NB4 (cell line): ENCODE measurements at regions not wholly inside any gene's neighbourhood (a gene's known extent, or its start where the extent isn't known, plus 50 kb on each side); places are given as distances from the start of the nearest gene placed in this dataset.

ENCODE experiments used
- CTCF ChIP-seq: IDR thresholded peaks from one replicate; pipeline ENCODE4 v1.5.1; 2012; ENCODE audit warnings: low read depth, low read length
- POLR2A ChIP-seq: IDR thresholded peaks from 2 replicates; pipeline ENCODE4 v1.6.1; 2011; ENCODE audit warnings: mild to moderate bottlenecking; ENCODE audit not compliant: insufficient read length; ENCODE audit errors: extremely low read depth

- no peak for TF ChIP-seq POLR2A
- TF ChIP-seq CTCF = no peak
Observed at GRCh38 chr4:26028133-26028792, 114.2 kb downstream of the SMIM20 start.
